Hematopoietic multipotent progenitor cell treated with erythropoietin and hydrocortisone succinate and interleukin-3 and kit ligand, for 6 days (in vitro differentiated cells): ENCODE measurements at regions not wholly inside any gene's neighbourhood (a gene's known extent, or its start where the extent isn't known, plus 50 kb on each side); places are given as distances from the start of the nearest gene placed in this dataset.

ENCODE experiments used
- DNase-seq: peaks from one replicate; pipeline ENCODE4 v3.0.0-alpha.2; 2015

DNA sequence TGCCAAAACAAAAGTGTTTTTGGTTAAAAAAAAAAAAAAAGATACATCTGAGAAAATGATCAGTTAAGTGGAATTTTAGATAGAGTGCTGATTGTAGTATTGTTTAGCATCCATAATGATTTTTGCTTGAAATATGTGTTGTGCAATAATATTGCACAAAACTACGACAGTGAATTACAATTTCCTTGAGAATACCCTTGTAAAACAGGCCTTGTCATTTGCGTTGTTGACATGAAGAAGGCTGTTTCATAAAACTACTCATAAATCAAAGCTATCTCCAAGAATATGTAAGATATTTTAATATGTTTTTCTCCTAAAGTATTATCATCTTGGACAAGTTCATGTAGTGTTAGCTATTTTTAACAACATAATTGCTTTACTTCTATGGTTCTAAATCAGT is 1077.0 kb downstream of the LRFN5 start:
- no peak for DNase-seq

DNA sequence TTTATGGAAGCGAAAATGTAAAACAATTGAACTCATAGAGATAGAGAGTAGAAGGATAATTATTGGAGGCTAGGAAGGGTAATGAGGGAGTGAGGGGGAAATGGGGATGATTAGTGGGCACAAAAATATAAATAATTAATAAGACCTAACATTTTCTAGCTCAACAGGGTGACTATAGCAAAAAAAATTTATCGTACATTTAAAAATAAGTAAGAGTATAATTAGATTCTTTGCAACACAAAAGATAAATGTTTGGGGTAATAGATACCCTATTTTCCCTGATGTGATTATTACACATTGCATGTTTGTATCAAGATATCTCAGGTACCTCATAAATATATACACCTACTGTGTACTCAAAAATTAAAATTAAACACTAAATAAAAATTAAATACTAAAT is 1070.0 kb downstream of the LRFN5 start:
- no peak for DNase-seq

DNA sequence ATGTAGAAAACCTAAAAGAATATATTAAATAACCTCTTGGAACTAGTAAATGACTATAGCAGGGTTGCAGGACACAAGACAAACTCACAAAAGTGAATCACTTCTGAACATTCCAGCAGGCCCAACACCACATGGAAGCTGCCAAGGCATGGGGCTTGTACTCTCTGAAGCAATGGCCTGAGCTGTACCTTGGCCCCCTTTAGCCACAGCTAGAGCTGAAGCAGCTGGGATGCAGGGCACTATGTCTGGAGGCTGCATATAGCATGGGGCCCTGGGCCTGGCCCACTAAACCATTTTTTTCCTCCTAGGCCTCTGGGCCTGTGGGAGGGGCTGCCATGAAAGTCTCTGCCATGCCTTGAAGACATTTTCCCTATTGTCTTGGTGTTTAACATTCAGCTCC is 1067.3 kb downstream of the LRFN5 start:
- no peak for DNase-seq

DNA sequence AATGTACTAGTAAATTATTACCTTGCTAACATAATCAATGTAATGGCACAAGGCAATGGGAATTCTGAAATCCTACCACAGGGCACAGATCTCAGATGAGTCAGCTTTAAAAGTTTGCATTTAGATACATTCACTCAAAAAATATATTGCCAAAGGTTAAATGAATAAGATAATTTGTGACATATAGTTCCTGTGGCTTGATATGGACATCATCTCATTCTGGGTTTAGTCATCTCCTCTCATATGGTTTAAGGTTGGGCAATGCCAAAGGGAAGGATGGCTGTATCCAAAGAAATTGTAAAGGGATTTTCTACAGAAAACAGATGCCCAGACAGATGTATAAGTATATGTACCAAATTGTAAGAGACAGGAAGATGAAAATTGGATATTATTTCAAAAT is 1065.0 kb downstream of the LRFN5 start:
- no peak for DNase-seq

DNA sequence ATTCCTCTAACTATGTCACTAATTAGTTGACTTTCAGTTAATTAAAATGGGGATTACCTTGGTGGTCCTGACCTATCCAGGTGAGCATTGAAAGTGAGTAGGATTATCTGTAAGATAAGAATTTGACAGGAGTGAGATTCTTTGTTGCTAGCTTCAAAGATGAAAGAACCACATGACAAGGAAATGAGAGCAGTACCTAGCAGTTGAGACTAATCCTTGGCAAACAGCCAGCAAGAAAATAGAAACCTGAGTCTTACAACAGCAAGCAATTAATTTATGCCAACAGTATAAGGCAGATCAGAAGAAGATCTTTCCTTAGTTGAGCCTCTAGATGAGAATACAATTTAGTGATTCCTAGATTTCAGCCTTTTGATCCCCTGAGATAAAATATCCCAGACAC is 1058.4 kb downstream of the LRFN5 start:
- DNase-seq: no peak

DNA sequence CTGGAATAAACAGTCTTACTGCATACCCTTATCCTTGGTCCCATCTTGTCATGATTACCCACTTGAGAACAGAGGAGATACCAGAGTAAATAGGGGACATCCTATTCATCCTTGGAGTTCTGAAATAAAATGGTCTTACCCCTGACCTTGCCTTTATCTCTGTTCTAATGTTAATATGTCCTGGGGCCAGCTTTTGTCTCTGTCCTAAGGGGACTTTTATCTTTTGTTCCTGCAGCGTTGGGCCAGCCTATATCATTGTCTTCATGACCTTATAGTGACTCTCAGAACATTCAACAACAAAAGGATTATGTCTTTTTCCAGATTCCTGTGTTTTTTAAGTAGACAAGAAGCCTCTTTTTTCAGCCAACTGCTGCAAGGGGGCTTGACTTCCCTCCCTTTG is 1057.5 kb downstream of the LRFN5 start:
- no peak for DNase-seq

DNA sequence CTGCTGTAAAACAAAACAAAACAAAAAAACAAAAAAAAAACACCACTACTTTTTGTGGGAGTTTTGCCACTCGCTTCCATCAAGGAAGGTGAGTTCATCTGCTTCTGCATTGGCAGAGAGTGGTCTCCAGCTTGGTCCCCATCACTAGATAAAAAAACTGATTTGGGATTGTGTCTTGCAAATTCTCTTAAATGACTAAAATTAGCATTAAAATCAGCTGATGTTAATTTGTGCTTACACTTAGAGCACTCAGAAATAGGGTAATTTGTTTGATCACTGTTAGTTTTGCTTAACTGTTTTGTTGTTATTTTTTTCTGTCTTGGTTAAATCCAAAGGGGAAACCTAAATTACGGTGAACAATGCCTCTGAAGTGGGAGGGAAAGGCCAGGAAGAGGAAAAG is 1048.0 kb downstream of the LRFN5 start:
- DNase-seq: no peak

DNA sequence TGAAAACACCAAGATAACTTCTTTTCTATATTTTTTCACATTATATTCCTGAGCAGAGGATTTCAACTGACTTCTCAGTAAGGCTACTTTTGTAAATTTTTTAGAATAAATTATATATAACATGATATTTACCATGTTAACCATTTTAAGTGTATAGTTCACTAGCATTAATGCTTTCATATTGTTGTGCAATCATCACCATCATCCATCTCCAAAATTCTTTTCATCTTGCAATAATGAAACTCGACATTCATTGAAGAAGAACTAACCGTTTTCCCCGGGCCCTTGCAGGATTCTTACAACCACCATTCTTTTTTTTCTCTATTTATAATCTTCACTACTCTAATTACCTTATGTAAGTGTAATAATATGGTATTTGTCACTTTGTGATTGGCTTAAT is 1036.1 kb downstream of the LRFN5 start:
- no peak for DNase-seq

DNA sequence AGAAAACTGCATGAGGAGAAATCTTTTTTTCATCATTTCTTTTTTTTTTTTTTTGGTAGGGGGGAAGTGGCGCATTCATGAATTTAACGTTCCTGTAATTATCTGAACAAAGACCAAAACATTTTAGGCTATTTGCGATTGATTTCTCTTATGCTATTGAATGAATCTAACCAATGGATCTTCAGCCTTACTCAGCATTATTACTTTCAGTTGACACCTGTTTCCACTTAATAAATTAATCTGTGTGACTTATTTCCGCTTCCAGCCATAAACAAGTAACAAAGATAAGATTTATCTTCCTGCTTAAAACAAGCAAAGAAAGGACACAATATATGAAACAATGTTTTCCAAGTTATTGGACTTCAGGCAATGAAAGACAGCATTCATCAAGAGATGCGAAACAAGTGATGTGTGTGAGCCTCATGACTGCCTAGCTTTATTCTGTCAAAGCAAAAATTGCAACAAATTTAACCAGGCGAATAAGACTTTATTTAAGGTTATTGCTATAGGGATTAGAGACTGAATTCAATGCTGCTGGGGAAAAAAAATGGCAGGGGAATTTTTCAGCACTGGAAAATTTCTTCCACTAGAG is 1026.9 kb downstream of the LRFN5 start:
- DNase-seq: no peak

DNA sequence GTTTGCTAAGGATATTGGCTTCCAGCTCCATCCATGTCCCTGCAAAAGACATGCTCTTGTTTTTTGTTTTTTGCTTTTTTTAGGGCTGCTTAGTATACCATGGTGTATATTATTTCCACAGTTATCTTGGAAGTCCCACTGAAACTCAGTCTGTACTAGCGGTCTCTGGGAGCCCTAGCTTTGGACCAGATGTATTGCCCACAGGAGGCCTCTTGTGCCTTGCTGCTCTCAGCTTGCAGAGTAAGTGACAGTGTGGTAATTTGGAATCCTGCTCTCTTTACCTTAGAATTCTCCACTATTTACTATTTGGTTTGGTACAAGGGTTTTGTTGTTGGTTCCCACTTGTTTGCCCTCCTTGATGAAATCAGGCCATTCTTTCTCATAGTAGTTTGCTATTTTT is 1022.9 kb downstream of the LRFN5 start:
- no peak for DNase-seq

DNA sequence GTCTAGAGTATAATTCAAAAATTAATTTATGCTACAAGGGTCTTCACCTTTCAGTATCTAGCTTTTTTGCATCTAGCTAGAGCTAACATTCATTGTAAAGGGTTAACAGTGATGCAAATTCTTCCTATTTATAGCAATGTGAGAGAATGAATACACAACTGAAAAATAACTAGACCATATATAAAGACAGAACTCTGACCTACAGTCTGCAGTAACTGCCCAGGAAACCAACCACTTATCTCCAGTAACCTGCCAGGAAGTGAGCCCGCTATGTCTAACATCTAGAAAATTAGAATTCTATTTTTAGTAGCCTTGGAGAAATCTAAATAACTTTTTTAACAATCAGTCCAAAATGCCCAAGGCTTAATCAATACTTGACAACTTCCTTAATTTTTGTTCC is 1021.9 kb downstream of the LRFN5 start:
- no peak for DNase-seq

DNA sequence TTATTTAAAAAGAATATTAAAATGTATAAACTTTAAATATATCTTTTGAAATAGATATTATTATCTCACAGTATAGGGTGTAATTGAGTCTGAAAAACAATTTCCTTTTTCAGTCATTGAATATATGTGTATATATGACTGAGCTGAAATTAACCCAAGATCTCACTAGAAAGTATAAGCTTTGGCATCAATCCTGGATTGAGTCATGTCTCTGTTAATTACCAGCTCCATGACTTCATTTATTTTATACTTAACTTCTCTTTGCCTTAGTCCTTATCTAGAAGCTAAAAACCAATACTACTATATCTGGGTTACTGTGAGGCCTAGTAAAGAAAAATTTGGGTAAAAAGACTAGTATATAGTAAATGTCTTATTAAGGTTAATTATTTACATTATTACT is 1020.3 kb downstream of the LRFN5 start:
- no peak for DNase-seq

DNA sequence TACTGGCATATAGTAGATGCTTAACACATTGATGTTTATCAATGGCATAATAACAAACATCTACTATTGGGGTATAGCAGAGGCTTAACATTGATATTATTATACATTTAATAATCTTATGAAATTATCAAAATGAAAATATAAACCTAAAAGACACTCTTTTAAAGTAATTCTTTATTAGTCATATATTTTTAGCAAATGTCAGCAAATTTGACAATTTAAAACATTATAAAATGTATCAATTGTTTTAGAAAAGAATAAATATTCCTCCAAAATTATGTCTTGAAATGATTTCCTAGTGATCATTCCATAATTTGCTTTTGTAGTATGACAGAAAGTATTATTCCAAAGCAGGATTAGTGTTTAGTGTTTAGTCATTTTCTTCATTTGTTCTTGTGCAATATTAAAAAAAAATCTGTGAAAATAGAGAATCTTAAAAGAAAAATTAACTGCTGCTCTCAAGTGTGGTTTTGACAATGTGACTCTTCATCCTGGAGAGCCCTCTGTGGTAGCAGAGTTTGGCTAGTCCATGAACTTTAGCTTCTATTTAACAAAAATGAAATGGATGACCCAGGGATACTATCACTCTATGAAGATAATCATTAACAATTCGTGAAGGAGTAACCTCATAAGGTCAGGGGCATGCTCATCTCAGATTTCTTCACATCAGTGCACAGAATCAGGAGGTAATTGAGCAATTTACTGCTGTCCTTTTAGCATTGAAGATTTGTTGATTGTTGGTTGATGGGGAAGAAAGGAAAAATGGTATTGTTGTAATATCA is 1018.5 kb downstream of the LRFN5 start:
- DNase-seq: no peak

DNA sequence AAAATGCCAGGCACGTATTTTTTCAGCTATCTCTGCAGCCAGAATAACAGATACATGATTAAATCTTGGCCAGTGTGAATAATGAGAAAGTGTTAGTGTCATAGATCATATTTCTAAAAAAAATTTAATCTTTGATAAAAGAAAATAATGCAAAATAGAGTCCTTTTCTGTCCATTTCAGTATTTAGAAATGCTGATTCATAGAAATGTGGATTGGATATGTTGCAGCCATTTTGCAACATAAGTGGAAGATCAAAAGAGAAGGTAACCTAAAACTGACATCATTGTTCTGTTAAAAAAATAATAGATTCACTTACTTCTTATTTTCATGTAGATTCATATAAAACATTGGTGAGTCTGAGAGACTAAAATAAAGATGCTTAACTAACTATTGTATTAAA is 1010.3 kb downstream of the LRFN5 start:
- no peak for DNase-seq

DNA sequence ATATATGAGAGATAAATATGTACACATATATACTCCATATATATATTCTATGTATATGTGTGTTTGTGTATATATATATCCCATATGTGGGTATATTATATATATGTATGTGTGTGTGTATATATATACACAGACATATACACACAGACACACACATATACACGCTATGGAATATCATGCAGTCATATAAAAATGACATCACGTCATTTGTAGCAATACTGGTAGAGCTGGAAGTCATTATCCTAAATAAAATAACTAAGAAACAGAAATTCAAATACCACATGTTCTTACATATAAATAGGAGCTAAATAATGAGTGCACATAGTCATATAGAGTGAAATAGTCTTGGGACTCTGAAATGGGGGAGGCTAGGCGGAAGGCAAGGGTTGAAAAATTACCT is 1000.2 kb downstream of the LRFN5 start:
- no peak for DNase-seq

DNA sequence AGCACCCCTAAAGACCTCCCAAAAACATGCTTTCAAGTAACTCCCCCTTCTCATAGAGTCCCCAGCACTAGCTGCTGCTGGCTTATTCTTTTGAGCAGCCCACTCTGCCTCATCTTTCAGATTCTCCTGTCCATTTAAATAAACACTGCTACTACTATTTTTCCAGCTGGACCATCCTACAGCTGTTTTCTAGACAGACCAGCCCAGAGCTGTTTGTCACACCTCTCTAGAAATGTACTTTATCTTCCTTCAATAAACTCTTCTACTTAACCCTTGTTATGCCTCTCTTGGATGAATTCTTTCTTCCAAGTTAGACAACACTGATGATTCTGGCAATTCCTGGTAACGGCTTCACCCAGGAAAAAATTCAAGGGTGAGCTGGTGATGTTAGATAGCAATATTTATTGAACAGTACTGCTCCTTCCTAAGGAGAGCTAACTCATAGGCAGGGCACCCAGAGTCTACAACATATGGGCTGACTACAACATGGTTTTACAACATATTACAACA is 995.7 kb downstream of the LRFN5 start:
- DNase-seq: no peak

DNA sequence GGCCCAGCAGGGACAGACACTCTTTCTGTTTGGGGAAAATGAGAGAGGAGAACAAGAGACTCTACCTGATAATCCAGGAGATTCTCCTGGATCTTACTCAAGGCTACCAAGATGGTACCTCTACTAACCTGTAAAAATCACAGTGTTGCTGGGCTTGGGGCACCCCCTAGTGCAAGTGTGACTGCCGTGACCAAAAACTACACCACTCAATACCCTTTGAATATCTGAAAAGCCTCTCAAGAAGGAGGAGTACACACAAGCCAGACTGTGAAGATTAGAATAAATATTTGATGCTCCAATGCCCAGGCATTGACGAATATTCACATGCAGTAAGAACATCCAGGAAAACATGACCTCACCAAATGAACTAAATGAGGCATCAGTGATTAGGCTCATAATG is 965.4 kb downstream of the LRFN5 start:
- no peak for DNase-seq

DNA sequence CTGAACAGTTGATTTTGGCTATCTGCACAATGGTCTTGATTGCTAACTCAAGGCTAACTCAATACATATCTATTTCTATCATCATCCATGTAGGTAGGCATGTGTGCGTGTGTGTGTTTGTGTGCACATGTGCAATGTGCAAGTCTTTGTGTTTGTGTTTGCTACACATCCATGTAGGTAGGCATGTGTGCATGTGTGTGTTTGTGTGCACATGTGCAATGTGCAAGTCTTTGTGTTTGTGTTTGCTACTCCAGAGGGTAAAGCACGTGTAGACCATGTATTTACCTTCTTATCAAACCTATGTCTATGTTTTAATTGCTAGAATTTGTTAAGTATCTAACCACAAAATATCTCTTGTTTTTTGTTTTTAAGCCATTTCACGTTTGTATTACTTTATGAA is 962.6 kb downstream of the LRFN5 start:
- no peak for DNase-seq

DNA sequence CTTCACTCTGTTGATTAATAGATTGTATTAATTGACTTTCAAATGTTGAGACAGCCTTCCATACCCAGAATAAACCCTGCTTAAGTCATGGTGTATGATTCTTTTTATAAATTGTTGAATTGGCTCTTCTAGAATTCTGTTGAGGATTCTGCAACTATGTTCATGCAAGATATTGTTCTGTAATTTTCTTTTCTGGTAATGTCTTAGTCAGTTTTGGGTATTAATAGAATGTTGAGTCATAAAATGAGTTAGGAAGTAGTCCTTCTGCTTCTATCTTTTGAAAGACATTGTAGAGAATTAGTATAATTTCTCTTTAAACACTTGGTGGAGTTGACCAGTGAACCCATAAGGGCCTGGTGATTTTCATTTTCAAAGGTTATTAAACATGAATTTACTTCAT is 958.9 kb downstream of the LRFN5 start:
- DNase-seq: no peak

DNA sequence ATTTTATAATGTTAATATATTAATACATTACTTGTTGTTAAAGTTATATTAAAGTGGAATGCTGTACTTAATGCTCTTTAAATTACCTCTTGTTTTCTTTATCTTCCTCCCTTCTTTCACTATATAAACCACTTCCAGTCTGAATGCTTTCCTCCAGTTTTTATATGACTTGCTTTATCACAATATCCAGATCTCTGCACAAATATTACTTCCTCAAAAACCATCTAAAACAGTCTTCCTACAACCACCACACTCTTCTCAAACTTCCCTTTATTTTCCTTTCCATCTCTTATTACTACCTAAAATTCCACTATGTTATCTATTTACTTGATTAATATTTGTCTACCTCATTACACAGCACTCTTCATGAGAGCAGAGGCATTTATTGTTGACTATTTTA is 956.6 kb downstream of the LRFN5 start:
- DNase-seq: no peak

DNA sequence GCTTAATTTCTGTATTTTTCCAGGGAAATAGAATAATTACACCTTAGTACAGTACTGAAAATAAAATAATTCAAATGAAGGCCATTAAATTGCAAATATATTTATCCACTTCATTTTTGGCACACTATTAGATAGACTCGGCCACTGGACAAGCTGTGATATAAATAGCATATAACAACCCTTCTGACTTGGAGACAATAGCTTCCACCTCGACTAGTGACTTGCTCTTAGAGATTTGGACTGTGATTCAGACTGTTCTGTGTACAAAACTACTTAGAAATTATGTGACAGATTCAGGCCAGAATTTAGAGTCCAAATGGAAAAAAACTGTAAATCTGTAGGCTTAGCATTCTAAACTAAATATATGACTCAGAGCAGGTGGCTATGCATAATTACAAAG is 949.9 kb downstream of the LRFN5 start:
- no peak for DNase-seq

DNA sequence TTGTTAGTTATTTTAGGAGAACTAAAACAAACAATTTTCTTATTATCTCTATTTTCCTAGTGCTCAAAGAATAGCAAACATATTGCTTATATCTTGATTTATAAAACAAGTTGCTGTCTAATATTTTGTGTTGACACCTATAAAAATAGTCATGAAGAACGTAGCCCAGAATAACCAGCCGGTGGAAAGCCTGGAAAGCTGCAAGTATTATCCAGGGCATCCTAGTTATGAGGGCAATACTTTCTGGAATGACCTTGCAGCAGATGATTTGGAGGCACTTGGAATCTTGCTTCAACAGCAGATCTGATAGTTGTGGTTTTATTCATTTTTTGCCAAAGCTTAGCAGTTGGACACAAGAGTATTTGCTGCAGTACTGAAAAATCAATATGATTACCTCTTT is 948.7 kb downstream of the LRFN5 start:
- no peak for DNase-seq

DNA sequence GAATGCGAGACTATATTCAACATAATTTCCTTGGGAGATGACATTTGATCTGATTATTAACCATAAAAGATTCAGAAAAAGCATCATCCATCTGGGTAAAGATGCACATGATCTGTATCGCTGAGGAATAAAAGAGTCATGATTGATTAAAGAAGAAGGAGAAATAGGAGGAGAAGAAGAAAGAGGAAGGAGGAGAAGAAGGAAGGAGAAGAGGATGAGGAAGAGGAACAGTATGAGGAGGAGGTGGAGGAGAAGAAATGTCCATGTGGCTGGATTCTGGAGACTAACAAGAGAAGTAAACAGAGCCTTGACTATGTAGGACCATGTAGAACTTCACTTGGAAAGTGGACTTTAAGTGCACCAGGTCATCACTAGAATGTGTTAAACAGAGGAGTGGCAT is 947.4 kb downstream of the LRFN5 start:
- DNase-seq: no peak

DNA sequence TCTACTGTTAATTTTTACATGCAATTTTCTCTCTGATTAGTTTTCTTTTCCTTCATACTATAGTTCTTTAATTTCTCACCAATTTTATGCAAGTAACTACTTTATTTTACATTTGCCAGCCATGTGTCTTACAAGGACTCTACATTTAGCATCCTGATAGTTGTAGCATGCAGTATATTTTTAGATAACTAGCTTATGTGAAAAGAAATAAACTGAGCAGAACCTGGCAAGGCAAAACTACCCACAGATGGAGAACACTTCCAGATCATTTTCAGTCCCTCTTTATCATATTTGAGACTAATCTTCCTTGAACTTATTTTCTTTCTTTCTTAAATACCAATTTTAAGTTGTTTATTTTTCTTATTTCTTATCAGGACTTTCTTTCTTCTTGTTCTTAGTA is 943.6 kb downstream of the LRFN5 start:
- no peak for DNase-seq

DNA sequence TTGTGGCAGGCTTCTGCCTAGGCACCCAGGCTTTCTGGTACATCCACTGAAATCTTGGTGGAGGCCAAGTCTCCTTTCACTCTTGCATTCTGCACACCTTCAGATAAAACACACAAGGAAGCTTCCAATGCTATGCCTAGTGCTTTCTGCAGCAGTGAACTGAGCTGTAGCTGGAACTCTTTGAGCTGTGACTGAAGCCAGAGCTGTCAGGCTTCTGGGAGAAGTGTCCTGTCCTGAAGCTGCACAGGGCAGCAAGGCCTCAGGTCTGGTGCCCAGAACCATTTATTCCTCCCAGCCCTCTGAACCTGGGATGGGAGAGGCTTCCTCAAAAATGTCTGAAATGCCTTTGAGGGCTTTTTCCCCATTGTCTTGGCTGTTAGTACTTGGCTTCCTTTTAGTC is 941.7 kb downstream of the LRFN5 start:
- DNase-seq: no peak
